HG02973 (cell line): ENCODE measurements at regions not wholly inside any gene's neighbourhood (a gene's known extent, or its start where the extent isn't known, plus 50 kb on each side); places are given as distances from the start of the nearest gene placed in this dataset.

ENCODE experiments used
- ATAC-seq: cut with Tn5 transposase; IDR thresholded peaks from one replicate; pipeline ENCODE4 v1.9.1; 2021; ENCODE audit warnings: moderate library complexity; ENCODE audit not compliant: unreplicated experiment

GRCh38 chr2:45256173-45256866, 247.1 kb upstream of the SIX2 start:
- no peak for ATAC-seq

GRCh38 chr2:45255563-45255962, 246.3 kb upstream of the SIX2 start:
- no peak for ATAC-seq

GRCh38 chr2:45254025-45254424, 244.8 kb upstream of the SIX2 start:
- ATAC-seq = no peak

GRCh38 chr2:45253151-45253550, 243.9 kb upstream of the SIX2 start:
- ATAC-seq = no peak

- ATAC-seq = no peak
Observed at GRCh38 chr2:45250176-45250575, 240.9 kb upstream of the SIX2 start.

GRCh38 chr2:45248214-45248613, 239.0 kb upstream of the SIX2 start:
- no peak for ATAC-seq

- no peak for ATAC-seq
Observed at GRCh38 chr2:45244928-45245327, 235.7 kb upstream of the SIX2 start.

GRCh38 chr2:45242161-45242741, 233.0 kb upstream of the SIX2 start:
- no peak for ATAC-seq

GRCh38 chr2:45241061-45241561, 231.9 kb upstream of the SIX2 start:
- ATAC-seq = no peak

GRCh38 chr2:45237850-45238542, 228.7 kb upstream of the SIX2 start:
- ATAC-seq = no peak

GRCh38 chr2:45237128-45237527, 227.9 kb upstream of the SIX2 start:
- ATAC-seq = no peak

- no peak for ATAC-seq
Observed at GRCh38 chr2:45236268-45236667, 227.0 kb upstream of the SIX2 start.

- no peak for ATAC-seq
Observed at GRCh38 chr2:45233301-45233700, 224.0 kb upstream of the SIX2 start.

- ATAC-seq = no peak
Observed at GRCh38 chr2:45232818-45233217, 223.6 kb upstream of the SIX2 start.

- no peak for ATAC-seq
Observed at GRCh38 chr2:45229411-45229810, 220.2 kb upstream of the SIX2 start.

GRCh38 chr2:45227347-45227746, 218.1 kb upstream of the SIX2 start:
- no peak for ATAC-seq

GRCh38 chr2:45224993-45225380, 215.7 kb upstream of the SIX2 start:
- ATAC-seq = no peak

- ATAC-seq = no peak
Observed at GRCh38 chr2:45224321-45224992, 215.2 kb upstream of the SIX2 start.

- no peak for ATAC-seq
Observed at GRCh38 chr2:45223531-45223930, 214.3 kb upstream of the SIX2 start.

GRCh38 chr2:45220227-45220626, 211.0 kb upstream of the SIX2 start:
- ATAC-seq = no peak

- ATAC-seq = no peak
Observed at GRCh38 chr2:45218931-45219339, 209.7 kb upstream of the SIX2 start.

GRCh38 chr2:45218297-45218696, 209.0 kb upstream of the SIX2 start:
- no peak for ATAC-seq
